Fibroblast of skin of right quadriceps (primary cell): ENCODE measurements at regions not wholly inside any gene's neighbourhood (a gene's known extent, or its start where the extent isn't known, plus 50 kb on each side); places are given as distances from the start of the nearest gene placed in this dataset.
"Not testable (repeated sequence)": the region's sequence is repeated elsewhere in the genome, so short reads cannot be mapped to it uniquely, and the experiment has no call there.

ENCODE experiments used
- DNase-seq: peaks from one replicate; pipeline ENCODE4 v3.0.0-alpha.2; 2013

- DNase-seq: peak; percentile 18
Measured at GRCh38 chr3:106029954-106030626, 161.3 kb upstream of the CBLB start.

- peak; percentile 58 for DNase-seq
Measured at GRCh38 chr3:106030627-106030963, 161.8 kb upstream of the CBLB start.

GRCh38 chr3:106032479-106032878 lies 163.7 kb upstream of the CBLB start:
- no peak for DNase-seq

- no peak for DNase-seq
Measured at GRCh38 chr3:106033654-106034053, 164.8 kb upstream of the CBLB start.

GRCh38 chr3:106034313-106034712 lies 165.5 kb upstream of the CBLB start:
- no peak for DNase-seq

- no peak for DNase-seq
Measured at GRCh38 chr3:106035619-106036018, 166.8 kb upstream of the CBLB start.

GRCh38 chr3:106036696-106037095 lies 167.9 kb upstream of the CBLB start:
- DNase-seq: no peak

GRCh38 chr3:106047221-106047620 lies 178.4 kb upstream of the CBLB start:
- no peak for DNase-seq

- DNase-seq: no peak
Measured at GRCh38 chr3:106048946-106049481, 180.2 kb upstream of the CBLB start.

- peak; percentile 26 for DNase-seq
Measured at GRCh38 chr3:106049821-106050220, 181.0 kb upstream of the CBLB start.

GRCh38 chr3:106056931-106057330 lies 188.1 kb upstream of the CBLB start:
- DNase-seq: no peak

- DNase-seq: no peak
Measured at GRCh38 chr3:106058475-106058874, 189.7 kb upstream of the CBLB start.

- no peak for DNase-seq
Measured at GRCh38 chr3:106059953-106060517, 191.2 kb upstream of the CBLB start.

GRCh38 chr3:106063909-106064308 lies 195.1 kb upstream of the CBLB start:
- DNase-seq: no peak

- DNase-seq: no peak
Measured at GRCh38 chr3:106065831-106066230, 197.0 kb upstream of the CBLB start.

- no peak for DNase-seq
Measured at GRCh38 chr3:106067711-106068110, 198.9 kb upstream of the CBLB start.

GRCh38 chr3:106068381-106068780 lies 199.6 kb upstream of the CBLB start:
- no peak for DNase-seq

GRCh38 chr3:106068795-106069194 lies 200.0 kb upstream of the CBLB start:
- peak; percentile 19 for DNase-seq

GRCh38 chr3:106070187-106070586 lies 201.4 kb upstream of the CBLB start:
- DNase-seq: no peak

GRCh38 chr3:106071306-106071705 lies 202.5 kb upstream of the CBLB start:
- peak; percentile 35 for DNase-seq

- not testable (repeated sequence) for DNase-seq
Measured at GRCh38 chr3:106072596-106072995, 203.8 kb upstream of the CBLB start.

- DNase-seq: not testable (repeated sequence)
Measured at GRCh38 chr3:106073806-106074205, 205.0 kb upstream of the CBLB start.

GRCh38 chr3:106075731-106076130 lies 206.9 kb upstream of the CBLB start:
- not testable (repeated sequence) for DNase-seq

- DNase-seq: no peak
Measured at GRCh38 chr3:106078635-106079034, 209.8 kb upstream of the CBLB start.

GRCh38 chr3:106082616-106083015 lies 213.8 kb upstream of the CBLB start:
- DNase-seq: no peak
